GM21619 (cell line): ENCODE measurements at regions not wholly inside any gene's neighbourhood (a gene's known extent, or its start where the extent isn't known, plus 50 kb on each side); places are given as distances from the start of the nearest gene placed in this dataset.
"Not testable (repeated sequence)": the region's sequence is repeated elsewhere in the genome, so short reads cannot be mapped to it uniquely, and the experiment has no call there.

Experiments used
- ATAC-seq: cut with Tn5 transposase; IDR thresholded peaks from one replicate; pipeline ENCODE4 v1.9.1; 2021; ENCODE audit not compliant: unreplicated experiment

GRCh38 chr16:7278636-7279035 is 54.0 kb upstream of the RBFOX1 start:
- no peak for ATAC-seq

DNA sequence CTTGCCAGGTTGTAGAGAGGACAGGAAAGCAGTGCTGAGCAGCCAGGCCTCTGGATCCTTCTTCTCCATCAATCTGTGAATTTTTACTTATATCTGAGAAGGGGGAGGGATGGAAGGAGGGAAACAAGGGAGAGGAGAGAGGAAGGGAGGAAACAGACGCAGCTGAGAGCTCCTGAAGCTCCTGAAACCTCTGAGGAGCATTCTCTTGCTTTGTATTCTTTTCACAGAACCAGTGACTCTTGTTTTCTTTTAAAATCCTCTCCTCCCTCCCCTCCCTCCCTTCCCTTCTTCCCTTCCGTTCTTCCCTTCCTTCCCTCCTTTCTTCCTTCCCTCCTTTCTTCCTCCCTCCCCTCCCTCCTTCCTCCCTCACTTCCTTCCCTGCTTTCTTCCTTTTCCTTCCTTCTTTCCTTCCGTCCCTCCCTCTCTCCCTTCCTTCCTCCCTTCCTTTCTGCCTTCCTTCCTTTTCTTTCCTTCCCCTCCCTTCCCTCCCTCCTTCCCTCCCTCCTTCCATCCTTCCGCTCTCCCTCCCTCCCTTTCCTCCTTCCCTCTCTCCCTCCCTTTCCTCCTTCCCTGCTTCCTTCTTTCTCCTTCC is 60.0 kb upstream of the RBFOX1 start:
- no peak for ATAC-seq

- ATAC-seq, result no peak
Measured at GRCh38 chr16:7271486-7271885, 61.2 kb upstream of the RBFOX1 start.

DNA sequence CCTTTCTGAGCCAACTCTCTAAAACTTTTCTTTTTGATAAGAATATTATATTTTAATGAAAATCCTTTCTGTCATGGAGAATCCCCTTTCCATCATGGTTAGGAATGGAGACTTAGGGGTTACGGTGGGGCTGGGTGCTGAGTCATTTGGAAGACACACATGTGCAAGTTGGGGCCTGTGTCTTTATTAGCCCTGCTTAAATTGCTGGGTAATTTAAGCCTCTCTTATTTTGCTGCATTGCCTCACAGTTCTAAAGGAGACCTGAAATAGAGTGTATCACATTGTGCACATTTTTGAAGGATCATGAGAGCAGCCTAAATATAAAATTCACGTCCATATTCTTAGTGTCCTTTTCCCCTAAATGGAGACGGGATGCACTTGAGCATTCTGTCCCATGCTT is 61.8 kb upstream of the RBFOX1 start:
- ATAC-seq, result no peak

- ATAC-seq, result no peak
Measured at GRCh38 chr16:7270006-7270405, 62.6 kb upstream of the RBFOX1 start.

GRCh38 chr16:7268182-7268581 is 64.5 kb upstream of the RBFOX1 start:
- ATAC-seq, result no peak

GRCh38 chr16:7257016-7257415 is 75.6 kb upstream of the RBFOX1 start:
- no peak for ATAC-seq

GRCh38 chr16:7246578-7246977 is 86.1 kb upstream of the RBFOX1 start:
- ATAC-seq, result no peak

GRCh38 chr16:7239547-7239946 is 93.1 kb upstream of the RBFOX1 start:
- no peak for ATAC-seq

DNA sequence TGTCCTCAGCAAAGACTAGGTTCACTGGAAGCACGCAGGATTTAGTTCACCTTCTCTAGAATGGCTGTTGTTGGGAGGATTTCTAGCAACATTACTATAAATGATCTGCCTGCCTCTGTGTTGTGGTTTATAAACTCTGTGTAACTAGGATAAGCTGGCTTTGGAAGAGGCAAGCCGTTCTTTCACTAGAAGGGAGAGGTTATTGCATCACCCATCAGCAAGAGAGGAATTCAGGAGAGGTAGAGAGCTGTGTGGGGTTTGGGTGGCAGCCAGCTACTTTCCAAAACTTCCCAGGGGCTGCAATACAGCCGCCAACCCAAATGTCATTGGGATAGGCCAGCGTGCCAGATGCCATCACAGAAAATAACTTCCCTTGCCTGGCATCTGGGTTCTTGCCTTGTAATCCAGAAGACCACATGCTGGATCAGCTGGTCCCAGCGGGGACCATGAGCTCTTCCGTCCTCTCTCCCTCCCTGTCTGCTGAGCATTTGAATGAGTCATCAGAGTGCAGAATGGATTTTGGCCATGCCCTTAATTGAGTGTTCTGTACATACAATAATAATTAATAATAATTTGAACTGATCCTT is 95.7 kb upstream of the RBFOX1 start:
- no peak for ATAC-seq

DNA sequence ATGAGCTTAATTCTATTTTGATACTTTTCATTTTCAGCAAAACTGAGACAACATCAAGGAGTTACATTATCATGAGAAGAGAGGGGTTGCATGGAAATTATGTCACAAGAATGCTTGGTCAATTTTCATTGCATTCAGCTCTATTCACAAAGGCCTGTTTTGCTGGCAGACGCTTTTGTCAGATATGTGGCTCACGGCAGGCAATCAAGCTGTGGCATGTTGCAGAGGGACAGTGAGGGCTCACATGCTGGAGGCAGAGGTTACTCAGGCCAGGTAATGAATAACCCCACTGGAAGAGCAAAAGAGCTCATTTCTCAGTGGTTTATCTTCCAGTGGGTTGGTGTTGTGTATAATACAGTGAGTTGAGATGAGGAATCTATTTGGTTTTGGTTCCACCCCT is 98.7 kb upstream of the RBFOX1 start:
- ATAC-seq, result no peak

- ATAC-seq, result no peak
Measured at GRCh38 chr16:7231762-7232161, 100.9 kb upstream of the RBFOX1 start.

- ATAC-seq, result not testable (repeated sequence)
Measured at GRCh38 chr16:7229433-7230218, 103.0 kb upstream of the RBFOX1 start.

- ATAC-seq, result no peak
Measured at GRCh38 chr16:7227229-7227721, 105.4 kb upstream of the RBFOX1 start.

DNA sequence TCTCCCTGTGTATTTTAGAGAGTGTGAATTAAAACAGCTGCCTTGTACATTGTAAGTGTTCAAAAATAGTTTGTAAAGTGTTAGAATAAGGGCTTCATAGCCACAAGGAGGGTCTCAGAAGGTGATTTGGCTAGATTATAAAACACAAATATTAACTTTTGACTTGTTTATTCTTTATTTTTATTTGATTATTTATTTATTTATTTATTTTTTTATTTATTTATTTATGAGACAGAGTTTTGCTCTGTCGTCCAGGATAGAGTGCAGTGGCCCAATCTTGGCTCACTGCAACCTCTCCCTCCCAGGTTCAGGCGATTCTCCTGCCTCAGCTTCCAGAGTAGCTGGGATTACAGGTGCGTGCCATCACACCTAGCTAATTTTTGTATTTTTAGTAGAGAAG is 111.5 kb upstream of the RBFOX1 start:
- no peak for ATAC-seq

DNA sequence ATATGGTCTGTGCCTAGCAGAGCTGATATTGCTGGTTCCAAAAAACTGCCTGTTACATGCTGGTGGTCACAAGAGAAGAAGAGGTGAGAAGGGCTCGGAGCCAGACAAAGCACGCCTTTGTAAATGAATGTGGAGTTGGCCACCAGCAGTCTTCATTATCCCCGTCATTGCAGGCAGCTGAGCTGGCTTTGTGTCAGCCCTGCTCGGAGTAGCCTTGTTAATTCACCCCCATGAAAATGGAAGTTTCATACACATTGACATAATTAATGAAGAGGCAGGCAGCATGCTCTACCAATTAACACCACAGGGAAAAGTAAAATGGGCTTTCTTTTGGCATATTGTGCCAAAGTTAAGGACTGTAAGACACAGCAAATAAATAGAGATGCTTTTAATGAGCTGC is 113.7 kb upstream of the RBFOX1 start:
- no peak for ATAC-seq

DNA sequence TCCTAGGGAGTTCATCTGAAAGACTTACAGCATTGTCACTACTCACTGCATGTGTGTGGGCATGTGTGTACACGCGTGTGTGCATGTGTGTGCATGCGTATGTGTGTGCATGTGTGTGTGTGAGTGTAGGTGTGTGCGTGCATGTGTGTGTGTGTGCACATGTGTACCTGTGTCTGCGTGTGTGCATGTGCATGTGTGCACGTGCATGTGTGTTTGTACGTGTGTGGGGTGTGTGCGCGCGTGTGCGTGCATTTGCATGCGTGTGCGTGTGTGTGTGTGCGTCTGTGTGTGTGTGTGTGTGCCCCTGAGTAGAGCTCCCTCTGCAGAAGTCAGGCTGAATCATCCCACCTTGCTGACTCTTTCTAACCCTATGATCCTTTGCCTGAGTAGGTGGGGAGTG is 114.8 kb upstream of the RBFOX1 start:
- no peak for ATAC-seq

- ATAC-seq, result no peak
Measured at GRCh38 chr16:7216719-7217118, 115.9 kb upstream of the RBFOX1 start.

DNA sequence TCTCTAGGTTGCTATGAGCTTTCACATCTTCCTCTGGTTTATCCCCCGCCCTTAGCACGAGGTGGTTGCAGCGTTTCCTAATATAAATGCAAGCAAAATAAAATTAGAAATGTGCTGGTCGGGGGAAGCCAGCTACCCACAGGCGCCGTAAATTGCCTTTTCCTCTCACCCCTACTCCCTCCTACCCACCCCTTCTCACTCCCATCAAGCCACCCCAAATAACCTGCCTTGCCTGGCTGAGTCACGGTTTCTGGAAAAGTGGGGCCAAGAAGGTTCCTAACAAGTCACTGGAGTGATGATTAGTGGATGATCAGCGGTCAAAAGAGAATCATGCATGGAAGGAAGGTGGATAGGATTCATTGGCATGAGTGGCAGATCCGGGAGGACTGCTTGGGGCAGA is 120.9 kb upstream of the RBFOX1 start:
- ATAC-seq, result no peak

GRCh38 chr16:7209598-7209997 is 123.0 kb upstream of the RBFOX1 start:
- ATAC-seq, result no peak

DNA sequence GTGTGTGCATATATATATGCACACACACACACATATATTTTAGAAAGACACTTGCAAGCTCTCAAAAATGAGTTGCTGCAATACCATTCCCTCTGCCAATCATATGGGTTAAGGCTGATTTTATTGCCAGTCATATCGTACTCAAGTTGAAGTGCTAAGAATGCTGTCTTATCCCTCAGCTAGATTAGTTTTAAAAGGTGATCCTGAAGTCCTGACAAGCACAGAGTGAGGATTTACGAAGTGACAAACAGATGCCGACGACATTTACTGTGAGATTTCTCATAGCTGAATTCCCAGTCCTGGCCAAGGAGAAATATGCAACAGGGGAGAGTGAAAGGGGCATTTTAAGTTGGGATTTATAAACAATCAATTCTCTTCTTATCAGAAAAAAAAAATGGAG is 126.2 kb upstream of the RBFOX1 start:
- ATAC-seq, result no peak

GRCh38 chr16:7200320-7200719 is 132.3 kb upstream of the RBFOX1 start:
- ATAC-seq, result no peak
